SK-N-SH treated with all-trans-retinoic acid at 6 μM for 48 hours (cell line): ENCODE measurements at regions not wholly inside any gene's neighbourhood (a gene's known extent, or its start where the extent isn't known, plus 50 kb on each side); places are given as distances from the start of the nearest gene placed in this dataset.

Experiments
- ATAC-seq: fragments of 200-7000 bp; cut with Tn5 transposase; 3 replicates; pipeline ENCODE4 v1.9.1; 2020; ENCODE audit warnings: mild to moderate bottlenecking, moderate library complexity
- ARNTL ChIP-seq: fragments of 450-650 bp; formaldehyde crosslinking; IDR thresholded peaks from 2 replicates; pipeline ENCODE4 v1.5.0; 2020; ENCODE audit warnings: low read depth, mild to moderate bottlenecking, moderate library complexity, borderline replicate concordance
- CREB5 ChIP-seq: fragments of 250-450 bp; sonication (Bioruptor Pico); IDR thresholded peaks from 2 replicates; pipeline ENCODE4 v1.5.1; 2020; ENCODE audit warnings: low read depth, mild to moderate bottlenecking, moderate library complexity
- CSDC2 ChIP-seq: fragments of 250-450 bp; sonication (Bioruptor Pico); IDR thresholded peaks from 2 replicates; pipeline ENCODE4 v1.5.0; 2020; ENCODE audit warnings: mild to moderate bottlenecking, moderate library complexity
- CSRNP3 ChIP-seq: fragments of 250-450 bp; sonication (Bioruptor Pico); IDR thresholded peaks from 2 replicates; pipeline ENCODE4 v1.5.1; 2021; ENCODE audit warnings: mild to moderate bottlenecking, moderate library complexity
- ESRRG ChIP-seq: fragments of 250-450 bp; sonication (Bioruptor Pico); IDR thresholded peaks from 2 replicates; pipeline ENCODE4 v1.6.1; 2021; ENCODE audit warnings: mild to moderate bottlenecking
- GLIS3 ChIP-seq: fragments of 250-450 bp; sonication (Bioruptor Pico); IDR thresholded peaks from 2 replicates; pipeline ENCODE4 v1.5.0; 2020; ENCODE audit warnings: mild to moderate bottlenecking, moderate library complexity
- ISL1 ChIP-seq: fragments of 250-450 bp; sonication (Bioruptor Pico); IDR thresholded peaks from 2 replicates; pipeline ENCODE4 v2.1.2; 2022; ENCODE audit warnings: mild to moderate bottlenecking, moderate library complexity
- OSR1 ChIP-seq: fragments of 250-450 bp; sonication (Bioruptor Pico); IDR thresholded peaks from 2 replicates; pipeline ENCODE4 v1.8.0; 2022; ENCODE audit warnings: moderate library complexity, mild to moderate bottlenecking, inconsistent platforms
- PATZ1 ChIP-seq: fragments of 250-450 bp; sonication (Bioruptor Pico); IDR thresholded peaks from 2 replicates; pipeline ENCODE4 v1.8.0; 2020; ENCODE audit warnings: mild to moderate bottlenecking, moderate library complexity, borderline replicate concordance
- POU6F1 ChIP-seq: fragments of 250-450 bp; sonication (Bioruptor Pico); IDR thresholded peaks from 2 replicates; pipeline ENCODE4 v1.8.0; 2021; ENCODE audit warnings: low read depth, mild to moderate bottlenecking, moderate library complexity, borderline replicate concordance
- PPARA ChIP-seq: fragments of 250-450 bp; sonication (Bioruptor Pico); IDR thresholded peaks from 2 replicates; pipeline ENCODE4 v1.5.0; 2020; ENCODE audit warnings: mild to moderate bottlenecking, borderline replicate concordance
- TOX ChIP-seq: fragments of 250-450 bp; sonication (Bioruptor Pico); IDR thresholded peaks from 2 replicates; pipeline ENCODE4 v1.8.0; 2021; ENCODE audit warnings: mild to moderate bottlenecking, moderate library complexity, borderline replicate concordance
- TSHZ2 ChIP-seq: fragments of 250-450 bp; sonication (Bioruptor Pico); IDR thresholded peaks from 2 replicates; pipeline ENCODE4 v1.5.0; 2020; ENCODE audit warnings: mild to moderate bottlenecking, moderate library complexity
- ZC3H10 ChIP-seq: fragments of 250-450 bp; sonication (Bioruptor Pico); IDR thresholded peaks from 2 replicates; pipeline ENCODE4 v1.5.1; 2021; ENCODE audit warnings: mild to moderate bottlenecking, moderate library complexity
- ZFP30 ChIP-seq: fragments of 450-650 bp; formaldehyde crosslinking; IDR thresholded peaks from 2 replicates; pipeline ENCODE4 v1.5.0; 2022; ENCODE audit warnings: mild to moderate bottlenecking, moderate library complexity
- ZNF565 ChIP-seq: fragments of 450-650 bp; formaldehyde crosslinking; conservative IDR thresholded peaks from 2 replicates; pipeline ENCODE4 v1.5.0; 2020; ENCODE audit warnings: low read depth, mild to moderate bottlenecking, moderate library complexity
- ZNF70 ChIP-seq: fragments of 450-650 bp; formaldehyde crosslinking; IDR thresholded peaks from 2 replicates; pipeline ENCODE4 v1.5.0; 2020; ENCODE audit warnings: mild to moderate bottlenecking, moderate library complexity

GRCh38 chr3:18778094-18778493 is 353.0 kb upstream of the SATB1 start:
- no peak for TF ChIP-seq CREB5 (CRISPR knock-in tag)
- no peak for TF ChIP-seq CSRNP3 (CRISPR knock-in tag)
- TF ChIP-seq ZNF70 (CRISPR knock-in tag): no peak
- TF ChIP-seq TOX (CRISPR knock-in tag): no peak
- no peak for TF ChIP-seq ZC3H10 (CRISPR knock-in tag)
- ATAC-seq: no peak

- TF ChIP-seq ZC3H10 (CRISPR knock-in tag) (no peak), CSDC2 (no peak)
- no peak for ATAC-seq
Observed at GRCh38 chr3:18775501-18775900, 350.4 kb upstream of the SATB1 start.

- TF ChIP-seq CSRNP3 (CRISPR knock-in tag): no peak
- TF ChIP-seq ZNF70 (CRISPR knock-in tag): no peak
- TF ChIP-seq CSDC2: no peak
- ATAC-seq: no peak
Observed at GRCh38 chr3:18774319-18775088, 349.4 kb upstream of the SATB1 start.

- TF ChIP-seq TSHZ2 (CRISPR knock-in tag): no peak
- no peak for TF ChIP-seq ESRRG (CRISPR knock-in tag)
- TF ChIP-seq ISL1 (CRISPR knock-in tag): no peak
- TF ChIP-seq ZNF565 (CRISPR knock-in tag): no peak
- TF ChIP-seq PPARA: no peak
- no peak for TF ChIP-seq ARNTL (CRISPR knock-in tag)
- no peak for TF ChIP-seq TOX (CRISPR knock-in tag)
- no peak for TF ChIP-seq PATZ1 (CRISPR knock-in tag)
- TF ChIP-seq ZFP30 (CRISPR knock-in tag): no peak
- no peak for TF ChIP-seq GLIS3 (CRISPR knock-in tag)
- TF ChIP-seq OSR1 (CRISPR knock-in tag): no peak
- no peak for TF ChIP-seq POU6F1 (CRISPR knock-in tag)
- TF ChIP-seq ZC3H10 (CRISPR knock-in tag): no peak
- TF ChIP-seq, all 23 proteins: peak for 0
- ATAC-seq: no peak
Observed at GRCh38 chr3:18772699-18773305, 347.7 kb upstream of the SATB1 start.
